HG02571 (cell line): ENCODE measurements at regions not wholly inside any gene's neighbourhood (a gene's known extent, or its start where the extent isn't known, plus 50 kb on each side); places are given as distances from the start of the nearest gene placed in this dataset.

Experiments
- ATAC-seq: cut with Tn5 transposase; IDR thresholded peaks from one replicate; pipeline ENCODE4 v1.9.1; 2021; ENCODE audit warnings: mild to moderate bottlenecking, moderate library complexity; ENCODE audit not compliant: unreplicated experiment

DNA sequence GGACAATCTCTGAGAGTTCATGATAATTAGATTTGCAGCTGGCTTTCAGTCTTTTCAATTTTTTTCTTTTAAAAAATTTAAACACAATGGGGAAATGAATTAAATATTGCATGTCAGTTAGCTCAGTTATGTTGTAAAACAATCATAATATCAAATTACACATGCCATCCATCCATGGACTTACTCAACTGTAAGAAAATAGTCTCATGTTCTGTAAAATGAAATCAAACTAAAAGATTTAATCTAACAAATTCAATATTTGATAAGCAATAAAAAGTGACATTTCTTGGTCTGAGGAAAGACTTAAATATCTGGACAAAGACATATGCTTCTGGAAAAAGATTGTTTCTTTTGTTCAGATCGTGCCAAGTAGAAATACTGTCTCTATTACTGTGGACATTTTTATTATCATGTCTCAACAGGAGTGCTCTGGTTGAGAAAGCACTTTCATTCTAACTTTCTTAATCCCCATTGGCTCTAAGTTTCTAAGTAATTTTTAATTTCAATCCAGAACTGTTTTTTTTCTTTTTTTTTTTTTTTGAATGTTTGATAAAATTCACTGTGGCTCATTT lies 179.2 kb upstream of the FAM3C start:
- ATAC-seq, result no peak

DNA sequence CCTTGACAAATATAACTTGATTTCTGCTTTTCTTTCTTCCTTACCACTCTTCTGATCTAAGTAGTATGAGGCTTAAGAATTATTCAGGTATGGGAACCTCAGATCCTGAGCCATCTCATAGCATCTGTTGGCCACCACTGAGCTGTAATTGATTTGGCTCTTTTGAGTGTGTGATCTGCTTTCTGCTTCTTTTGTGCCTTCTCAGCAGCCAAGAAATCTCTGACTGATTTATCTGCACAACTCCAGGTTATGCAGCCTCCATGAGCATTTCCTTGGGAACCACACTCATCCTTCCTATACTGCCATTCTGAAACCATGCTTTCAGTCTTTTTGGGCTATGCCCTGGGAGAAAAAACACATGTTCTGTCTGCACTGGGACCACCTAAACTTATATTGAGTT lies 178.0 kb upstream of the FAM3C start:
- no peak for ATAC-seq

DNA sequence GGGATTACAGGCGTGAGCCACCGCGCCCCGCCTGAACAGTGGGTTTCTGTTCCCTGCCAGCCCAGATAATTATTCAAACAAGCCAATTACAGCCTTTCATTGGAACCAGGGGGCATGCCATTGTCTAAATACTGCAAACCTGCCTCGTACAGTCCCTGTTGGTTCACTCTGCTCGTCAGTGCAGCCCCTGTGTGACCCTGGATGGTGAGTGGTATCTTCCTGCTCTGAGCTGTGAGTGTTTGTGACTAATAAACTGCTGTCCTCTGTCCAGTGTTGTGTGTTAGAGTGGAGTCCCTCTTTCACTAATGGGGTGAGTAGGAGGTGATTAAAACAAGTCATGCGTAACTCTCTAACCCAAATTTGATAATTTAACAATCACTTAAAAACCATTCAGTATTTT lies 176.5 kb upstream of the FAM3C start:
- no peak for ATAC-seq

GRCh38 chr7:121570365-121570764 lies 174.3 kb upstream of the FAM3C start:
- ATAC-seq, result no peak

- ATAC-seq, result no peak
Measured at GRCh38 chr7:121563177-121563576, 167.1 kb upstream of the FAM3C start.

GRCh38 chr7:121562259-121562658 lies 166.2 kb upstream of the FAM3C start:
- ATAC-seq, result no peak

GRCh38 chr7:121561717-121562116 lies 165.6 kb upstream of the FAM3C start:
- ATAC-seq, result no peak

GRCh38 chr7:121560267-121560990 lies 164.3 kb upstream of the FAM3C start:
- ATAC-seq, result no peak

GRCh38 chr7:121558288-121558687 lies 162.2 kb upstream of the FAM3C start:
- ATAC-seq, result no peak

GRCh38 chr7:121557034-121557892 lies 161.2 kb upstream of the FAM3C start:
- no peak for ATAC-seq

DNA sequence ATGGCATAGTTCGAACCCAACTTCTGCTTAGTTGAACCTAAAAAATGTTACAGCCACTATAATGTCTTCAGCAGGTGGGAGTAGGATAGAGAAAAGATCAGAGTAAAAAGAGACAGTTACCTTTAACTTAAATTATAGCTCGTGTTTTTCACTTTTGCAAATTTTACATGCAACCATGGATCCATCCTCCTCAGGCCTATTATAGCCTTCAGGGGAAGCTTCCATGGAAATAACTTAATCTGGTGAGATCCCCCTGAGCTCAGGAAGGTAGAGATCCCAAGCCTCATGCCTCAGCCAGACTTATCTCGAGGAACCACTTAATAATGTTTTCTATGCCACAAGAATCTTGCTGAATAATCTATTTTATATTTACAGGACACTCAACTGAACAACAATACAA lies 159.4 kb upstream of the FAM3C start:
- no peak for ATAC-seq

DNA sequence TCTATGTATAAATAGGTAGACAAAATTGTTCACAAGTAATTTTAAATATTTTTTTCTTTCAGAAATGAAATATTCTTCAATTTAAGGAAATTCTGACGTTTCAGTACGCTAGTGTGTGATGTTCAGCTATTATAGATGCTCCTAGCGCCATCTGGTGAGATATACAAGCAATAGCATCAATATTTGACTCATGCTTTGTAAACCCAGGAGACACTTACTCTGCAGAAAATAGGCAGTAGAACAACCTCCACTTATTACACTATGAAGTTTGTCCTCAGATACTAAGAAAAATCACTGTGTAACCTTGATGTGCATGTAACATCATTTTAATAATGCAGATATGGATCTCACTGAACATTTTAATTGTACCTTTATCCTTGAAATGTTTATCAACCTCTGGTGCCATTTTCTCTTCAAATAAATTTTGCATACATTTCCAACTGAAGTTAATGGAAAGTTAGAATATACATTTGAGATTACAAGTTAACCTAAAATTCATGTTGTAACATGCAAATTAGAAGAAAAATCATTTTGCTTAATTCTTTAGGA lies 151.5 kb upstream of the FAM3C start:
- peak; percentile 85 for ATAC-seq

- no peak for ATAC-seq
Measured at GRCh38 chr7:121546632-121547543, 150.8 kb upstream of the FAM3C start.

GRCh38 chr7:121545418-121545817 lies 149.3 kb upstream of the FAM3C start:
- no peak for ATAC-seq

GRCh38 chr7:121544726-121545125 lies 148.6 kb upstream of the FAM3C start:
- no peak for ATAC-seq

DNA sequence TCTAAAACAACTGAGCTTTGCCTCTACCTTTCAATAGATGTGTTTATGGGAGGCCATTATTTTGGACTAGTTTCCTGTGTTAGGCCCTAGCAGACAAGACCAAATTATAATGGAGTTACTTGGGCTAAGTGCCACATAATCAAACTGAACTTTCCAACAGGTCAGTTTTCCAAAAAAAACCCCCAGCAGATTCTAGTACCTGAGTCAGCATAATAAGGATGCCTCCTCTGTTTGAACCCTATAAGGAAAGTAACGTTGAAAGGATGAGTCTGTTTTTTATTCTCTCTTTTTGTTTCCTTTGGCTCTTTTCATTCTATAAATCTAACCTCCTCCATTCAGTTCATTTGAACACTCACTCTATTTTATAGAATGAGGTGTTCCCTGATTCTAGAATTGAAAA lies 148.1 kb upstream of the FAM3C start:
- no peak for ATAC-seq

DNA sequence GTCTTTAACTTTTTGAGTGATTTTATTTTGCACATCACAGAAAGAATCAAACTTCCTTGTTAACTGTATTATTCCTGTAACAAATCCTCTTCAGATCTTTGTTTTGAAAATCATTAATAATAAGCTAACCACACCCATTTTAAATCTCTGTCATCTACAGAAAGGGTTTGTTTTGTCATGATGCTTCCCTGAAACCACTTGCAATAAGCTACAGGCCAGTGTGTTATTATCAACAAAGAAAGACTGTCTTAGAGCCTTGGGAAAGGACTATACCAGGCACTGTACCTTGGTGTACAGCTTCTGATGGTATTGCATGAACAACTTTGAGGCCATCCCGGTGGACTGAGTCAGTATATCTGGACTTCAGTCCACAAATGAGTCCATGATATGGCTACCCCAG lies 145.3 kb upstream of the FAM3C start:
- ATAC-seq, result no peak

- ATAC-seq, result no peak
Measured at GRCh38 chr7:121540138-121540537, 144.0 kb upstream of the FAM3C start.

- ATAC-seq, result no peak
Measured at GRCh38 chr7:121537031-121537430, 140.9 kb upstream of the FAM3C start.

- no peak for ATAC-seq
Measured at GRCh38 chr7:121531175-121532070, 135.3 kb upstream of the FAM3C start.
